ENCODE measurements at regions not wholly inside any gene's neighbourhood (a gene's known extent, or its start where the extent isn't known, plus 50 kb on each side); places are given as distances from the start of the nearest gene placed in this dataset.

GRCh38 chr11:97332271-97332670 is 942.5 kb downstream of the JRKL start:
- peak in 2 of 3 experiments; percentile 4 to 50 for DNase-seq

GRCh38 chr11:97336064-97336463 is 946.3 kb downstream of the JRKL start:
- DNase-seq = no peak

DNA sequence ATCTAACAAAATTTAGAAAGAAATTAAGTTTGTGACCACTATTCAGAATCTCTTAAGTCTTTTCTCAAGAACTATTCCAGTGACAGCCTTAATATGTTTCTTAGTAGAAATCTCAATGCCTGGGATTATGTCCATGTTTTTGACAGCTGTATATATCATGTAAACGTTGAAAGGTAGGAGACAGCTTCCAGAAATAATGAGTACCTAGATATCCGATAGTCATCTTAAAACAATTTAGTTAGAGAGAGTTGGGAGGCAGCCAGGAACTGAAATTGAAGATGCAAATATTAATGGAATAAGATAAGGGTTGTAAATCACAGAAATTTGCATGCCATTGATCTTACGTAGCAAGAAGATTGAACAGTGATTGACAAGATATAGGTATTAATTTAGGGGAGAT is 955.2 kb downstream of the JRKL start:
- peak in 1 of 3 experiments; percentile 45 for DNase-seq

- DNase-seq = no peak
Measured at GRCh38 chr11:97349201-97349600, 959.4 kb downstream of the JRKL start.

DNA sequence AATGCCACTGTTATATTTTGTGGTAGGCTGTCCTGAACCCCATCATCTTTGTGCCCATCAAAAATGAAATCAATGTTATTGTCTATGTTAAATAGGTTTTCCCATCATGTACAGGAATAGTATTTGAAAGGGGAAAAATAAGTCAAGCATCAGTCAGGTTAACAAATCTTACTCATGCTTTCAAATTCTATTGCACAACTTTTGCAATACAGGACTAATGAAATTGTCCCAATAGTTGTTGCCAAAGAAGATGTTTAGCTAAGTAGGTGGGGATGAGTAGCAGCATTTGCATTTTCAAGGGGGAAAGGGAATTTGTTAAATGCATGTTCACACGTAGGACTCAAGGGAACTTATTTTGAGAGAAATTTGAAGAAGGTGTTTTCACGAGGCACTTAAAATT is 962.1 kb downstream of the JRKL start:
- DNase-seq = no peak

- no peak for DNase-seq
Measured at GRCh38 chr11:97354026-97354425, 964.2 kb downstream of the JRKL start.

DNA sequence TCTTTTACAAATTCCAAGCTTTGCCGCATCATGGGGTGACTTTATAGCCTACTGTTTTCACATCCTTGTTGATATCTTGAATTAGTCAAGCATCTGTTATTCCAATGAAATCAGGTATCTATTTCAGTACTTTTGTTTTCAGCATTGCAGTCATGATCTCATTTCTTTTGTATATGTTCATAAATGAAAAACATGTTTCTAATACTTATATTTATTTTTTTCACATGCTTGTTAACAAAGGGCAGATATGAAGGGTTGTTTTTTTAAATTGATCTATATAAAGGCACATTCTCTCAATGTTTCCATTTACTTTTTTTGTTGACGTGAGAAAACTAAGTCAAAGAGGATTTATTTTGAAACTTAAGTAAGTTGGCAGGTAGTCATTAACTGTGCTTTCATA is 964.8 kb downstream of the JRKL start:
- DNase-seq = no peak

DNA sequence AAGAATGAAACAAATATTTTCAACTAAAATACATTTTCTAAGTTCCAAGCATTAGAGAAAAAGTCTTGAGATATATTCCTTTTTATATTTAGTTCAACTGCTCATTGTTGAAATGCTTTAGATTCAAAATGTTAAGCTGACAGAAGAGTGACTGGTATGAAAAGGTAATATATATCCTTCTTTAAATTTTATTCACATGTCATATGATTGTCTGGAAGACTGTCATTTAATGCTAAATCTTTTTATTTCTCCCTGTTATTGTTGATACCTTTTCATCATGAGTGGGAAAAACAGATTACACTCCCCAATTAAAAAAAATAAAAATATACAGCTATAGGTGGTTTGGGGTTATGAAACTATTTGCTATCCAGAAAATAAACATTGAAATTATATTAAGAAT is 965.4 kb downstream of the JRKL start:
- no peak for DNase-seq

DNA sequence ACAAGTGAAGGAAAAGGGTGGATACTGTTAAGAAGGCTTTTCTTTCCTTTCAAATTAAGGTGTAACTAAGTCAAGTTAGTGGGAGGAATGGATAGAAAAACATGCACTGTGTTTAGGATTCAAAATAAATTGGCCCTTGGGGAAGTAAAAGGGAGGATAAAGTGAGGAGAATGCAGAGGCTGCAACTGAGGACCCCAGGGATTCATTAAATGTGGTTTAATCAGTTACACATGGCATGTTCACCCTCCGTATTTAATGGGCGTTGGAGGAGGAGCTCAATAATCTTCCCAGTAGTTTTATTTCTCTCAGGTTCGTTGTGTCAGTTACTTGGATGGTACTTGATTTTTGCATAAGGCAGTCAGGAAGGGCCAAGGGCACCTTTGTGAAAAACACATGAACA is 966.3 kb downstream of the JRKL start:
- DNase-seq = peak in 1 of 3 experiments; percentile 15

GRCh38 chr11:97359016-97359415 is 969.2 kb downstream of the JRKL start:
- no peak for DNase-seq

- DNase-seq = no peak
Measured at GRCh38 chr11:97361812-97362378, 972.1 kb downstream of the JRKL start.

DNA sequence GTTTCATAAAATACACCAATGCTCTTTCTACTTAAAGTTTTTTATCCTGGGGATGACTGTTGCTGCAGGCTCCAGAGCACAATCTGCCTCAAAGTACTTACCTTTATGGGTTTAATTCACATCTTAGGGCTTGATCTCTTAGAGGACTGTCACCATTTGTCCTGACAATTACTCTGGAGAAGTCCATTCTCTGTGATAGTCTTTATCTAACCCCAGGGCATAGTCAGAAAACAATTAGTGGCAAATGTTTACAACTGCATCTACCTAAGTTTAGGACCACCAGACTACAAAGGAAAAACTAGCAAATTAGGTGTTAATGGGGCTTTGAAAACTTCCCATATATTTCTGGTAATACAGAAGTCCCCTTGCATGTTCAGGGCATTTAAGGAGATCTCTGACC is 973.5 kb downstream of the JRKL start:
- DNase-seq = no peak

GRCh38 chr11:97364047-97364446 is 974.2 kb downstream of the JRKL start:
- no peak for DNase-seq

DNA sequence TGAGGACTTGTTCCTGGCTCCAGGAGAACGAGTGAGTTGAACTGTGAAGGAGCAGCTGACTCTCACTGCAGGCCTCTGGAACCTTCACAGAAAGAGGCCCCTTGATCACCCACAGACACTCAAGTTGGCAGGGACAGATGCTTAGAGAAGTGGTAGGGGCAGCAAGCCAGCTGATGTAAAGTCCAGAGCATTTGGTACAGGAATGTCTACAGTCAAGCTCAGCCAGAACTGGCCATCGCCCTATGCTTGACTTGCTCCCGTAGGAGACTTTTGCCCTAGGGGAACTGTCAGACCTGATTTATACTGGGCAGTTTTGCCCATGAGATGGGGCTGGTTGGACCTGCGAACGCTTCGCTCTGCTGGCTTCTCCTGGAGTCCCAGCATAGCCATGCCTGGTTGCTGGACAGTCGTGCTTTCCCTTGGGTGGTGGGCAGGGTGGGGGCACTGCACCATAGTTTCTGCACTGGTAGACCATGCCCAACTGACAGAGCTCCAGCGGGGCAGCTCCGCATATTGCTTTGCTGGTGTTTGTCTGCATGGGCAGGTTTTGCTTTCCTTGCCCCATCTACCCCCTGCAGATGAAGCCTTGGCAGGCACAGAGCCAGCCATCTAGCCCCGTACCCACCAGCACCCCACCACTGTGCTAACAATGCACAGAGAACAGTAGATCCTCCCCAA is 977.7 kb downstream of the JRKL start:
- DNase-seq = no peak

DNA sequence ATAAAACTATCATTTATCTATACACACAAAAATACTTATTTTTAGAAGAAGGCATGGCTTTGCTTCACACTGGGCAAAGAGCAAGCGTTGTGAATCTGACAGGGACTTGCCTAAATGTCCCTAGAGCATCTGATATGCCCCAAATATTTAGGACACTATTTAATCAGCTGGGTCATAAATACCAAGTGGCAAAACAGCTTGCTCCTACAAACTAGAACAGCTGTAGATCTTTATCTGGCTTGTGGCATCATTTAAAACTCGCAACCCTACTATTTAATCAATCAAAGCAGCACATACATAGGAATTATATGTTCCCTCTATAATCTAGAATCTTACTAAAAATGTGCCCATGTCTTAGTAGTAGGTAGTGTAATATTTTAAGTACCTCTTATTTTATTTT is 999.5 kb downstream of the JRKL start:
- no peak for DNase-seq

DNA sequence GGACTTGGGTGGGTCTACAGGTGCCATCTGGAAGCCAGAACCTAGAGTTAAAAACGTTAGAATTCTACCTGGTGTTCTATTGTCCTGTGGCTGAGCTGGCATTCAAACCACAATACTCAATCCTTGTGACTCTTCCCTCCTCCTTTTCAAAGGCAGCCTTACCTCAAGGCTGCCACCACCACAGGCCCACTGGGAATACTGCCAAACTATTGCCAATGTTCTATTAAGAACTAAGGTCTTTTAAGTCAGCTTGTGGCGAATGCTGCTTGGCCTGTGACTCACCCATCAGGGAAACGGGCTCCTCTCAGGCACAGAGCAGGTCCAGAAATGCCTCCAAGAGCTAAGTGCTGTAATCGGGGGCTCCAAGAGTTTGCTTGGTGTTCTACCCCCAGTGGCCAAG is 1008.4 kb downstream of the JRKL start:
- DNase-seq = no peak

GRCh38 chr11:97409141-97409540 is 1019.3 kb downstream of the JRKL start:
- DNase-seq = no peak

- DNase-seq = no peak
Measured at GRCh38 chr11:97414801-97415200, 1025.0 kb downstream of the JRKL start.

DNA sequence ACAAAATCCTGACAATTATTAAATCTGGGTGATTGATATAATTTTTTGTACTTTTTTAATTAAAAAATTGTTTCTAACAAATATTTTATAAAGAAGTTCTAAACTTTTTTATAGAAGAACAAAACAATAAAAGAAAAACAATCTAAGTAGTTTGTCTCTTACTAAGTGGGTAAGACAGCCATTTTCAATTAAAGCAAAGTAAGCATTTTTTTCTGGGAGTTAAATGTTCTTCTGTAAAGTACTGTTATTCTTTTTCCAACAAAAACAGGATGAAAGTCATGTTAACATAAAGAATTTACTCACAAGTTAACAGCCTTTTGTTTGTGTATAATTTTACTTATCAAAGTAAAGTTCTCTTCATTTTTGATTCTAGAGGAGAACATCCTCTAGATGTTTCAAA is 1029.9 kb downstream of the JRKL start:
- DNase-seq = no peak

GRCh38 chr11:97428247-97428790 is 1038.5 kb downstream of the JRKL start:
- DNase-seq = no peak

DNA sequence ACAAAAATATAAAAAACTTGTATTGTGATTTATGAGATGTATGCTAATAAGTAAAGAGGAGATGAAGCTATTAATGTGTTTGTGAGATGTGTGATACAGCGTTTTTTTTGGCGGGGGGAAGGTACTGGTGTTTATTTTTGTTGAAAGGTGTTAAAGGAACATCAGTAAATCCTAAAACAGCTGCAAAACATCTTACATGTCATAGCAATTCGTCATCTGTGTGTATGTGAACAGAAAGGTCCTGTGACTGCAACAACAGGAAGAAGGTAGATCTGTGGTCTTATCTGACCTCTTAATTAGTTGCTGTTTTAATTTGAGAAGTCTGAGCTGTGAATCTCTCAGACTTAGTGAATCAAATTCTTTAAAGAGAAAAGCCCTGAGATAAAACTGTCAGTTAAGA is 1041.1 kb downstream of the JRKL start:
- peak in 1 of 3 experiments; percentile 15 for DNase-seq

DNA sequence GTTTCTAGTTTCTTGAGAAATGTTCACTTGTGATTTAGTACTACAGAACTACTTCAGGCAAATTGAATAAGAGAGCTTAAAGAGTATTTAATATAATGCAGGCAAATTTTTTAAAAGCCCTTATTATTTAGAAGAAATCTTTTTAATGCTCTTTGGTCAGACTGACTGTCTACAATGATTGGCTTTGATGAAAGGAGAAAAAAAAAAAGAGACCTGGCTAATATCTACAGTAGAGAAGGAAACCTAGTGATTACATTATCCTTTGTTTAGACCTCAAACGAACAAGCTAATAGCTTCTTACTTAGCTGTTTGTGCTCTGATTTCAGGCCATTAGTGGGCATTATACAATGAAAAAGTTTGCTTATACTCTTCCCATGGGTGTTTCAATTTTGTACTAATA is 1043.1 kb downstream of the JRKL start:
- no peak for DNase-seq

GRCh38 chr11:97445561-97445960 is 1055.7 kb downstream of the JRKL start:
- no peak for DNase-seq

GRCh38 chr11:97451441-97451840 is 1061.6 kb downstream of the JRKL start:
- DNase-seq = no peak

DNA sequence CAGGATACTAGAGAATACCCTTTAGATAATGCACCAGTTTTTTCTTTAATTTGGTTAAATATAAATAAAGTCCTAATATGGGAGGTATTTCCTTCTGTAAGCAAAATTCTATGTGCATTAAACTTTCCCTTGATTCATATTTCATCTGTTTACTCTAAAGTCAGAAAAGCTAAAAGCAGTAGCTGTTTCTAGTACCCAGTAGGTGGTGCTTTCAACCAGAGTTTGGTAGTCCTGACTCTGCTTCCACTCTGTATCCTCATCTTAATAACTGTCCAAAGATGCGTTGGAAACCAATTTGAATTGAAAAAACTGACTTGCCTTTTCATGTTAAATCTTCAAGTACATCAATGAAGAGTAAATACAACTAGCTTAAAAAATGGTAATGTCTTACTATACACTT is 1065.2 kb downstream of the JRKL start:
- peak in 2 of 3 experiments; percentile 4 to 64 for DNase-seq
